B cell (primary cell): ENCODE measurements at regions not wholly inside any gene's neighbourhood (a gene's known extent, or its start where the extent isn't known, plus 50 kb on each side); places are given as distances from the start of the nearest gene placed in this dataset.

Source experiments
- ATAC-seq: fragments of 200-7000 bp; cut with Tn5 transposase; one replicate; pipeline ENCODE4 v1.10.0; 2021; ENCODE audit warnings: low read depth, mild to moderate bottlenecking, moderate number of reproducible peaks, moderate library complexity
- CTCF ChIA-PET: fragments of 350-600 bp; sonication (Branson Sonifier 250); formaldehyde crosslinking; loops from one replicate; lab custom pipeline; 2021; ENCODE audit warnings: antibody characterized with exemption, inconsistent platforms; lab: Charles Lee
- POLR2A ChIA-PET: fragments of 350-600 bp; sonication (Branson Sonifier 250); formaldehyde crosslinking; loops from one replicate; lab custom pipeline; 2021; ENCODE audit warnings: antibody characterized with exemption; lab: Charles Lee
- DNase-seq: peaks from one replicate; pipeline ENCODE4 v3.0.0; 2013
- H2AFZ ChIP-seq: 2 replicates; pipeline ENCODE4 v1.6.1; 2012; ENCODE audit warnings: mild to moderate bottlenecking, low read depth, low read length; ENCODE audit not compliant: insufficient read depth, poor library complexity, severe bottlenecking
- H3K27ac ChIP-seq, 2 donors: 1 replicate in 1 of 2; 2 replicates in 1 of 2; pipeline ENCODE4 v1.5.1; 2012 to 2013; ENCODE audit warnings: low read length in 2 of 2, mild to moderate bottlenecking in 2 of 2, moderate library complexity in 1 of 2
- H3K27me3 ChIP-seq, 4 experiments: fragments of 200-600 bp in 1 of 4; sonication (generic) in 1 of 4; replicated peaks in 1 of 4; 1 replicate in 2 of 4; 2 replicates in 2 of 4; pipeline versions ENCODE4 v1.6.1 to v1.7.0; 2013 to 2016; ENCODE audit warnings: low read length in 3 of 4, mild to moderate bottlenecking in 2 of 4, mixed read lengths in 1 of 4, moderate library complexity in 1 of 4; ENCODE audit not compliant: insufficient read depth in 4 of 4, control insufficient read depth in 3 of 4; ENCODE audit errors: control extremely low read depth in 1 of 4
- H3K36me3 ChIP-seq, 2 experiments: replicated peaks in 1 of 2; 1 replicate in 1 of 2; 2 replicates in 1 of 2; pipeline versions ENCODE4 v1.6.1 to v1.7.1; 2013; ENCODE audit warnings: low read length in 1 of 2; ENCODE audit not compliant: insufficient read depth in 2 of 2, control insufficient read depth in 1 of 2; ENCODE audit errors: control extremely low read depth in 1 of 2, extremely low read depth in 1 of 2
- H3K4me1 ChIP-seq, 2 donors: fragments of 200-600 bp in 1 of 2; sonication (generic) in 1 of 2; 1 replicate in 1 of 2; 2 replicates in 1 of 2; pipeline versions ENCODE4 v1.5.1 to v1.6.1; 2013 to 2017; ENCODE audit warnings: low read length in 2 of 2; ENCODE audit not compliant: control insufficient read depth in 2 of 2, insufficient read depth in 2 of 2
- H3K4me2 ChIP-seq: replicated peaks from 2 replicates; pipeline ENCODE3; 2012; ENCODE audit warnings: mild to moderate bottlenecking, low read depth, low read length; ENCODE audit not compliant: poor library complexity, severe bottlenecking
- H3K4me3 ChIP-seq, 5 experiments: fragments of 200-600 bp in 1 of 5; sonication (generic) in 1 of 5; 1 replicate in 3 of 5; 2 replicates in 2 of 5; pipeline versions ENCODE4 v1.5.1 to v1.7.0; 2011 to 2016; ENCODE audit warnings: low read length in 4 of 5, mild to moderate bottlenecking in 4 of 5, low read depth in 2 of 5, control low read depth in 1 of 5, moderate library complexity in 1 of 5; ENCODE audit not compliant: insufficient read depth in 1 of 5; ENCODE audit errors: control extremely low read depth in 1 of 5, extremely low read depth in 1 of 5
- H3K79me2 ChIP-seq: fragments of 200-600 bp; sonication (generic); one replicate; pipeline ENCODE4 v1.6.0; 2016; ENCODE audit warnings: low read length; ENCODE audit not compliant: control insufficient read depth, insufficient read depth
- H3K9ac ChIP-seq: fragments of 200-600 bp; sonication (generic); 2 replicates; pipeline ENCODE4 v1.6.1; 2017; ENCODE audit warnings: mild to moderate bottlenecking, low read length, moderate library complexity
- H3K9me3 ChIP-seq, 3 donors: one replicate each; pipeline versions ENCODE4 v1.6.1 to v1.7.1; 2013; ENCODE audit warnings: low read length in 2 of 3; ENCODE audit not compliant: control insufficient read depth in 2 of 3, insufficient read depth in 1 of 3; ENCODE audit errors: control extremely low read depth in 1 of 3
- H4K20me1 ChIP-seq: 2 replicates; pipeline ENCODE4 v1.6.0; 2012; ENCODE audit warnings: mild to moderate bottlenecking, low read length; ENCODE audit not compliant: insufficient read depth, control insufficient read depth, poor library complexity, severe bottlenecking
- H3K27ac Mint-ChIP-seq: one replicate; pipeline ENCODE4 v1.8.0; 2021; ENCODE audit warnings: mixed read lengths
- H3K27me3 Mint-ChIP-seq: one replicate; pipeline ENCODE4 v1.8.0; 2021; ENCODE audit warnings: mixed read lengths
- H3K4me1 Mint-ChIP-seq: one replicate; pipeline ENCODE4 v1.8.0; 2021; ENCODE audit warnings: mixed read lengths
- H3K4me3 Mint-ChIP-seq: one replicate; pipeline ENCODE4 v1.8.0; 2021; ENCODE audit warnings: mixed read lengths
- H3K9me3 Mint-ChIP-seq: one replicate; pipeline ENCODE4 v1.8.0; 2022; ENCODE audit warnings: mixed read lengths; ENCODE audit not compliant: insufficient read depth
- CTCF ChIP-seq: fragments of 200-600 bp; IDR thresholded peaks from one replicate; pipeline ENCODE4 v1.8.0; 2022; ENCODE audit warnings: antibody characterized with exemption, mild to moderate bottlenecking
- EZH2 ChIP-seq: IDR thresholded peaks from 2 replicates; pipeline ENCODE4 v1.6.1; 2012; ENCODE audit warnings: borderline replicate concordance, low read depth, mild to moderate bottlenecking, moderate library complexity, low read length; ENCODE audit not compliant: insufficient read depth, poor library complexity, severe bottlenecking
- WGBS: methylation state at CpG from one replicate; pipeline ENCODE4 v1.1.5; 2013; ENCODE audit warnings: missing lambda C conversion rate; ENCODE audit not compliant: insufficient coverage; 5-methylcytosine and 5-hydroxymethylcytosine counted together
- intact Hi-C: fragments of 100-400 bp; cut with micrococcal nuclease; formaldehyde crosslinking; loops from one replicate; pipeline ENCODE4 v1.10.0; 2022

- Mint-ChIP-seq H3K27ac (no peak overlapping the region), H3K4me3 (no peak overlapping the region), H3K9me3 (no peaks in the 10 kb centered on the region), H3K27me3 (no peaks in the 10 kb centered on the region), H3K4me1 (peaks cover 6% of the 10 kb centered on the region)
- no peaks in the 10 kb centered on the region for H3K27me3 ChIP-seq
- no peaks in the 10 kb centered on the region for H4K20me1 ChIP-seq
- ATAC-seq (no peak), DNase-seq (no peak)
- ChIA-PET CTCF (no interaction called here), POLR2A (no interaction called here)
- H3K4me2 ChIP-seq: no peak overlapping the region
- no peak for TF ChIP-seq CTCF
- TF ChIP-seq EZH2: no peak
- H3K27ac ChIP-seq: no peak overlapping the region
- no peak overlapping the region for H2AFZ ChIP-seq
- intact Hi-C loops: no loop called here
- H3K9me3 ChIP-seq: no peaks in the 10 kb centered on the region
- WGBS: 100% methylated on average over 2 of the region's 3 CpGs
- H3K79me2 ChIP-seq: no peaks in the 10 kb centered on the region
- H3K9ac ChIP-seq: no peak overlapping the region
- H3K4me1 ChIP-seq: no peaks in the 10 kb centered on the region
- H3K4me3 ChIP-seq: no peak overlapping the region
- H3K36me3 ChIP-seq: no peaks in the 10 kb centered on the region
Observed at GRCh38 chr3:18652781-18653180, 227.6 kb upstream of the SATB1 start.

- Mint-ChIP-seq H3K9me3 (no peaks in the 10 kb centered on the region), H3K27me3 (peaks cover 3% of the 10 kb centered on the region), H3K4me1 (peaks cover 6% of the 10 kb centered on the region), H3K4me3 (no peak overlapping the region), H3K27ac (no peak overlapping the region)
- no peak for ATAC-seq
- DNase-seq: no peak
- Histone ChIP-seq H3K4me3 (no peak overlapping the region), H2AFZ (no peak overlapping the region), H3K4me1 (no peaks in the 10 kb centered on the region), H3K9ac (no peak overlapping the region), H3K79me2 (no peaks in the 10 kb centered on the region), H3K36me3 (no peaks in the 10 kb centered on the region), H3K27me3 (no peaks in the 10 kb centered on the region), H3K9me3 (no peaks in the 10 kb centered on the region), H3K27ac (no peak overlapping the region), H3K4me2 (no peak overlapping the region), H4K20me1 (no peaks in the 10 kb centered on the region)
- CTCF ChIA-PET: no interaction called here
- no peak for TF ChIP-seq EZH2
- TF ChIP-seq CTCF: no peak
- intact Hi-C loops: no loop called here
- 98% methylated on average over 4 of the region's 5 CpGs for whole genome bisulfite sequencing
- POLR2A ChIA-PET: interaction anchor here (0.6 kb wide), 1 partner anchor 19 kb away, joined by 3 read pairs; no protein-coding TSS in a partner anchor
Observed at GRCh38 chr3:18650731-18651130, 225.6 kb upstream of the SATB1 start.
